Endothelial cell of umbilical vein (primary cell): ENCODE measurements at regions not wholly inside any gene's neighbourhood (a gene's known extent, or its start where the extent isn't known, plus 50 kb on each side); places are given as distances from the start of the nearest gene placed in this dataset.

Experiments used
- BruUV-seq: library from RNA; stranded (reverse); fragments of 400-500 nt; replicated peaks from 2 replicates; lab custom pipeline; 2021; lab: Mats Ljungman, UMichigan
- CTCF ChIA-PET: fragments of 300-600, 350-600 bp; sonication (Branson Sonifier 250); formaldehyde crosslinking; loops from one replicate; lab custom pipeline; 2021; ENCODE audit warnings: antibody characterized with exemption, inconsistent platforms; lab: Charles Lee
- POLR2A ChIA-PET: fragments of 300-600, 350-600 bp; sonication (Branson Sonifier 250); formaldehyde crosslinking; loops from one replicate; lab custom pipeline; 2021; ENCODE audit warnings: antibody characterized with exemption, inconsistent platforms; lab: Charles Lee
- DNase-seq: peaks from one replicate; pipeline ENCODE4 v3.0.0-alpha.2; 2011; ENCODE audit warnings: low read depth, low spot score
- FAIRE-seq: peaks from 2 replicates; lab custom pipeline; 2011; peaks lifted over from hg19 to GRCh38; lab: Jason Lieb, UNC
- H2AFZ ChIP-seq: 2 replicates; pipeline ENCODE4 v1.6.0; 2012; ENCODE audit warnings: low read depth, low read length, control low read depth, inconsistent platforms
- H3K27ac ChIP-seq: 2 replicates; pipeline ENCODE4 v1.5.1; 2011; ENCODE audit warnings: low read depth, mild to moderate bottlenecking, control low read depth, low read length, moderate library complexity; ENCODE audit not compliant: insufficient read depth
- H3K27me3 ChIP-seq, 2 experiments: 2 replicates each; pipeline versions ENCODE4 v1.6.0 to v1.6.1; 2011; ENCODE audit warnings: low read length in 2 of 2, mixed read lengths in 1 of 2; ENCODE audit not compliant: control insufficient read depth in 2 of 2, insufficient read depth in 2 of 2
- H3K36me3 ChIP-seq, 2 experiments: 2 replicates in 1 of 2; 3 replicates in 1 of 2; pipeline ENCODE4 v1.5.1; 2011; ENCODE audit warnings: low read length in 2 of 2, mild to moderate bottlenecking in 1 of 2, moderate library complexity in 1 of 2; ENCODE audit not compliant: control insufficient read depth in 2 of 2, insufficient read depth in 2 of 2; ENCODE audit errors: extremely low read depth in 1 of 2
- H3K4me1 ChIP-seq: 3 replicates; pipeline ENCODE4 v1.5.1; 2011; ENCODE audit warnings: mild to moderate bottlenecking, low read length; ENCODE audit not compliant: control insufficient read depth, insufficient read depth; ENCODE audit errors: extremely low read depth
- H3K4me2 ChIP-seq: 2 replicates; pipeline ENCODE4 v1.6.1; 2011; ENCODE audit warnings: low read length, control low read depth, mixed read lengths; ENCODE audit not compliant: insufficient read depth
- H3K4me3 ChIP-seq, 3 experiments: fragments of 200-600 bp in 1 of 3; sonication (generic), shearing (Covaris generic) in 1 of 3; replicated peaks in 1 of 3; 2 replicates each; pipeline ENCODE4 v1.5.1; 2011 to 2016; ENCODE audit warnings: control low read depth in 3 of 3, low read length in 3 of 3, mild to moderate bottlenecking in 2 of 3, inconsistent platforms in 1 of 3, low read depth in 1 of 3, moderate library complexity in 1 of 3; ENCODE audit not compliant: insufficient read depth in 1 of 3
- H3K79me2 ChIP-seq: 2 replicates; pipeline ENCODE4 v1.6.0; 2012; ENCODE audit warnings: low read length, inconsistent platforms; ENCODE audit not compliant: control insufficient read depth, insufficient read depth
- H3K9ac ChIP-seq: replicated peaks from 2 replicates; pipeline ENCODE3; 2011; ENCODE audit warnings: low read length, control low read depth; ENCODE audit not compliant: insufficient read depth; ENCODE audit errors: extremely low read depth
- H3K9me1 ChIP-seq: replicated peaks from 3 replicates; pipeline ENCODE4 v1.6.0; 2011; ENCODE audit warnings: mild to moderate bottlenecking, low read length; ENCODE audit not compliant: control insufficient read depth, insufficient read depth; ENCODE audit errors: extremely low read depth
- H3K9me3 ChIP-seq: replicated peaks from 2 replicates; pipeline ENCODE4 v1.5.1; 2012; ENCODE audit warnings: low read length, inconsistent platforms; ENCODE audit not compliant: control insufficient read depth, insufficient read depth
- H4K20me1 ChIP-seq: replicated peaks from 2 replicates; pipeline ENCODE3; 2011; ENCODE audit warnings: mild to moderate bottlenecking, low read length; ENCODE audit not compliant: control insufficient read depth, insufficient read depth; ENCODE audit errors: extremely low read depth
- EZH2 ChIP-seq: IDR thresholded peaks from 2 replicates; pipeline ENCODE4 v1.6.1; 2012; ENCODE audit warnings: borderline replicate concordance, low read depth, mild to moderate bottlenecking, moderate library complexity, low read length, inconsistent platforms; ENCODE audit not compliant: severe bottlenecking
- FOS ChIP-seq: IDR thresholded peaks from 2 replicates; pipeline ENCODE4 v1.6.1; 2011; ENCODE audit warnings: mild to moderate bottlenecking, low read length, moderate library complexity, borderline replicate concordance; ENCODE audit not compliant: insufficient read depth
- GATA2 ChIP-seq: IDR thresholded peaks from 2 replicates; pipeline ENCODE4 v1.7.0; 2011; ENCODE audit warnings: low read depth, mild to moderate bottlenecking, moderate library complexity, mixed read lengths, low read length; ENCODE audit not compliant: insufficient read length, insufficient read depth
- JUN ChIP-seq: IDR thresholded peaks from 2 replicates; pipeline ENCODE4 v1.6.1; 2011; ENCODE audit warnings: borderline replicate concordance, low read depth; ENCODE audit not compliant: insufficient read length, insufficient read depth
- MYC ChIP-seq: IDR thresholded peaks from one replicate; pipeline ENCODE4 v1.6.1; 2011; ENCODE audit warnings: mild to moderate bottlenecking, low read depth, low read length
- POLR2A ChIP-seq: IDR thresholded peaks from 2 replicates; pipeline ENCODE4 v1.6.1; 2012; ENCODE audit warnings: low read depth, mild to moderate bottlenecking, control low read depth, low read length
- POLR2AphosphoS5 ChIP-seq: IDR thresholded peaks from 2 replicates; pipeline ENCODE4 v1.6.1; 2012; ENCODE audit warnings: low read depth, mild to moderate bottlenecking, control low read depth, low read length, moderate library complexity; ENCODE audit not compliant: insufficient read depth
- dilution Hi-C: fragments of 300-500 bp; cut with MboI; formaldehyde crosslinking; loops from one replicate; pipeline ENCODE4 v1.15.0; 2019; ENCODE audit warnings: low sequenced_read_pairs; ENCODE audit not compliant: extremely low pct_ligation_motif_present
- intact Hi-C: fragments of 100-400 bp; cut with micrococcal nuclease; formaldehyde crosslinking; loops from one replicate; pipeline ENCODE4 v1.10.0; 2022
- TF ChIP-seq, protein P1 (sequence below): IDR thresholded peaks from 2 replicates; pipeline ENCODE4 v1.6.1; 2011; ENCODE audit not compliant: insufficient read depth, insufficient read length
- TF ChIP-seq, protein P2 (sequence below), 2 donors: IDR thresholded peaks; 1 replicate in 1 of 2; 2 replicates in 1 of 2; pipeline ENCODE4 v1.5.1; 2011; ENCODE audit warnings: low read length in 2 of 2, mild to moderate bottlenecking in 2 of 2, moderate library complexity in 2 of 2, control low read depth in 1 of 2, inconsistent platforms in 1 of 2, low read depth in 1 of 2; ENCODE audit not compliant: insufficient read depth in 1 of 2; ENCODE audit errors: extremely low read depth in 1 of 2

DNA sequence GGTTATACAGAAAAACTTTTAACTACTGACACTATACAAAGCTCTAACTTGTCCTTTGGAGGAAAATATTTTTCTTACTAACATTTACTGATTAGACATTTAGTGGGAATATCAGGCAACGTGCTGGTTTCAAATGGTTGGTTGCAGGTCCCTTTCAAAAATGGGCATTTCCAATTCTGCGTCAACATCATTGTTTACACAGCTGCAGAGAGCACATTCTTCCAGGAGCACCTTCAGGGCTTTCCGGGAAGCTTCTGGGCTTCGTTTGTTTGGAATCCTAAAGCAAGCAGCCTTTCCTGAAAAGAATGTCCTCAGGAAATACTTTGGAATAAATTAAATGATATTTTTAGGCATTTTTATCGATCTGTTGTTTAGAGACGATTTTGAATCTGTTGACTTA is 289.7 kb downstream of the TRIML1 start:
- no peak overlapping the region for H3K4me3 ChIP-seq
- POLR2A ChIA-PET = no interaction called here
- dilution Hi-C loops = no loop called here

More for the DNA sequence above, 289.7 kb downstream of the TRIML1 start:
- Histone ChIP-seq H3K27ac (no peak overlapping the region), H3K27me3 (no peaks in the 10 kb centered on the region), H3K36me3 (no peaks in the 10 kb centered on the region), H3K9ac (no peak overlapping the region), H3K4me2 (no peak overlapping the region), H3K79me2 (no peaks in the 10 kb centered on the region), H2AFZ (no peak overlapping the region), H3K9me1 (no peaks in the 10 kb centered on the region), H4K20me1 (no peaks in the 10 kb centered on the region), H3K9me3 (no peaks in the 10 kb centered on the region), H3K4me1 (no peaks in the 10 kb centered on the region)
- intact Hi-C loops = no loop called here
- FAIRE-seq (no peak), DNase-seq (no peak)
- TF ChIP-seq MYC (no peak), POLR2AphosphoS5 (no peak), POLR2A (no peak), EZH2 (no peak), FOS (no peak), GATA2 (no peak), JUN (no peak)
- TF ChIP-seq, protein P1, sequence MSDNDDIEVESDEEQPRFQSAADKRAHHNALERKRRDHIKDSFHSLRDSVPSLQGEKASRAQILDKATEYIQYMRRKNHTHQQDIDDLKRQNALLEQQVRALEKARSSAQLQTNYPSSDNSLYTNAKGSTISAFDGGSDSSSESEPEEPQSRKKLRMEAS = no peak
- TF ChIP-seq, protein P2, sequence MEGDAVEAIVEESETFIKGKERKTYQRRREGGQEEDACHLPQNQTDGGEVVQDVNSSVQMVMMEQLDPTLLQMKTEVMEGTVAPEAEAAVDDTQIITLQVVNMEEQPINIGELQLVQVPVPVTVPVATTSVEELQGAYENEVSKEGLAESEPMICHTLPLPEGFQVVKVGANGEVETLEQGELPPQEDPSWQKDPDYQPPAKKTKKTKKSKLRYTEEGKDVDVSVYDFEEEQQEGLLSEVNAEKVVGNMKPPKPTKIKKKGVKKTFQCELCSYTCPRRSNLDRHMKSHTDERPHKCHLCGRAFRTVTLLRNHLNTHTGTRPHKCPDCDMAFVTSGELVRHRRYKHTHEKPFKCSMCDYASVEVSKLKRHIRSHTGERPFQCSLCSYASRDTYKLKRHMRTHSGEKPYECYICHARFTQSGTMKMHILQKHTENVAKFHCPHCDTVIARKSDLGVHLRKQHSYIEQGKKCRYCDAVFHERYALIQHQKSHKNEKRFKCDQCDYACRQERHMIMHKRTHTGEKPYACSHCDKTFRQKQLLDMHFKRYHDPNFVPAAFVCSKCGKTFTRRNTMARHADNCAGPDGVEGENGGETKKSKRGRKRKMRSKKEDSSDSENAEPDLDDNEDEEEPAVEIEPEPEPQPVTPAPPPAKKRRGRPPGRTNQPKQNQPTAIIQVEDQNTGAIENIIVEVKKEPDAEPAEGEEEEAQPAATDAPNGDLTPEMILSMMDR (IDR thresholded peaks at IDR 0.05; ENCODE audit: extremely low read depth in 1 of 2, insufficient read depth in 1 of 2, low read depth in 1 of 2, low read length in 2 of 2) = no peak
- CTCF ChIA-PET = no interaction called here
- no TSS peak for BruUV-seq
